Pancreas (tissue), 10 donors: ENCODE measurements at regions not wholly inside any gene's neighbourhood (a gene's known extent, or its start where the extent isn't known, plus 50 kb on each side); places are given as distances from the start of the nearest gene placed in this dataset.
"Not testable (repeated sequence)": the region's sequence is repeated elsewhere in the genome, so short reads cannot be mapped to it uniquely, and the experiment has no call there.

Experiments
- ATAC-seq, 4 donors: fragments of 200-7000 bp; cut with Tn5 transposase; one replicate each; pipeline versions ENCODE4 v1.8.0 to v1.9.1; 2020; ENCODE audit warnings: mild to moderate bottlenecking in 4 of 4, moderate library complexity in 4 of 4
- DNase-seq, 6 donors: peaks; one replicate each; pipeline ENCODE4 v3.0.0-alpha.2; 2020
- FAIRE-seq: peaks from 2 replicates; lab custom pipeline; 2012; peaks lifted over from hg19 to GRCh38; lab: Jason Lieb, UNC
- H3K27ac ChIP-seq, 4 donors: fragments of 200-600 bp; sonication (generic); 1 replicate in 3 of 4; 2 replicates in 1 of 4; pipeline versions ENCODE4 v1.5.0 to v1.8.0; 2020
- H3K27me3 ChIP-seq, 4 donors: fragments of 200-600 bp; one replicate each; pipeline ENCODE4 v1.8.0; 2021
- H3K36me3 ChIP-seq, 3 donors: fragments of 200-600 bp; sonication (generic) in 1 of 3; one replicate each; pipeline versions ENCODE4 v1.5.0 to v1.8.0; 2020 to 2021
- H3K4me1 ChIP-seq, 3 donors: fragments of 200-600 bp; one replicate each; pipeline ENCODE4 v1.8.0; 2021
- H3K4me3 ChIP-seq, 4 donors: fragments of 200-600 bp; sonication (generic) in 2 of 4; one replicate each; pipeline versions ENCODE4 v1.5.0 to v1.8.0; 2020 to 2021
- H3K9me3 ChIP-seq, 4 donors: fragments of 200-600 bp; one replicate each; pipeline ENCODE4 v1.8.0; 2021
- WGBS, 2 donors: extraction: QIAGEN DNeasy Blood & Tissue Kit; methylation state at CpG; one replicate each; pipeline ENCODE4 v1.1.7; 2013; 5-methylcytosine and 5-hydroxymethylcytosine counted together
- intact Hi-C, 3 donors: fragments of 100-400 bp; cut with DNase I; formaldehyde crosslinking; loops; one replicate each; pipeline versions ENCODE4 v1.11.1 to v1.14.2; 2022
- TF ChIP-seq, protein P1 (sequence below), 4 donors: fragments of 200-600 bp; sonication (generic) in 3 of 4; IDR thresholded peaks; one replicate each; pipeline versions ENCODE4 v1.5.0 to v1.8.0; 2021; ENCODE audit warnings: antibody characterized with exemption in 4 of 4
- donor health status: healthy with polysubstance abuse.
- donor health status: DM: no; HTN: no; CAD: no; lungs with moderate emphysema.
- donor health status: DM: no; HTN: no; CAD: no.
- donor health status: control.
- donor health status: control.
- donor health status: Bipolar disorder and iron deficiency.
- donor health status: DM: yes; HTN: yes; CAD: no.
- donor health status: DM: no; HTN: no; CAD: no.
- donor health status: DM: no; HTN: no; CAD: no.
- donor health status: DM: yes; HTN: yes; CAD: no.

DNA sequence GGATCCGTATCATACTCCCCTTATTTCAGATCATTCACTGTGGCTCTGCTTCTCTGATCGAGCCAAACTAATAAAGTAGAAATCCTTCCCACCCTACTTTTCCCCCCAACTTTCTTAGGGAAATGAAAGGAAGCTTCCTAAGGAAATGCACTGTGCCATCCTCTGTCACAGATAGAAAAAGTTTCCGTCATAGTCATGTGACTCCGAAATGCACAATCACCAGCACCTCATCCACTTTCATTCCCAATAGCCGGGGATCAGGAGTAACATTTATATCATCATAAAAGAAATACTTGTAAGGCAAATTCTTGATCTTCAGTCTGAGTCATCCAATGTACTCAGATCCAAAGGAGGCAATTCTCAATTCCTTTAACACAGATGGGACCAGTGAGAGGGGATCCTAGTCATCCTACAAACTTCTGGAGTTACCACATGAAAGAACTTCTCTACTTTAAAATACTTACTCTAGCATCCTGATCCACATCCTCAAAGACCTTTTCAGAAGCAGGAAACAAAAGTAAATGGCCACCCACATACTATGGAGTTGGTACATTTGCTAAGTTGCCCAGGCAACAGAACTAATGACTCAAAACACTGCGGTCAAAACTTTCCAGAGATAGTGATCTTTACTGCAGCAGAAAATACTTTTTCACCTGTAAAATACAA is 97.8 kb upstream of the ZC3H11B start:
- no peak overlapping the region for H3K4me3 ChIP-seq
- TF ChIP-seq, protein P1, sequence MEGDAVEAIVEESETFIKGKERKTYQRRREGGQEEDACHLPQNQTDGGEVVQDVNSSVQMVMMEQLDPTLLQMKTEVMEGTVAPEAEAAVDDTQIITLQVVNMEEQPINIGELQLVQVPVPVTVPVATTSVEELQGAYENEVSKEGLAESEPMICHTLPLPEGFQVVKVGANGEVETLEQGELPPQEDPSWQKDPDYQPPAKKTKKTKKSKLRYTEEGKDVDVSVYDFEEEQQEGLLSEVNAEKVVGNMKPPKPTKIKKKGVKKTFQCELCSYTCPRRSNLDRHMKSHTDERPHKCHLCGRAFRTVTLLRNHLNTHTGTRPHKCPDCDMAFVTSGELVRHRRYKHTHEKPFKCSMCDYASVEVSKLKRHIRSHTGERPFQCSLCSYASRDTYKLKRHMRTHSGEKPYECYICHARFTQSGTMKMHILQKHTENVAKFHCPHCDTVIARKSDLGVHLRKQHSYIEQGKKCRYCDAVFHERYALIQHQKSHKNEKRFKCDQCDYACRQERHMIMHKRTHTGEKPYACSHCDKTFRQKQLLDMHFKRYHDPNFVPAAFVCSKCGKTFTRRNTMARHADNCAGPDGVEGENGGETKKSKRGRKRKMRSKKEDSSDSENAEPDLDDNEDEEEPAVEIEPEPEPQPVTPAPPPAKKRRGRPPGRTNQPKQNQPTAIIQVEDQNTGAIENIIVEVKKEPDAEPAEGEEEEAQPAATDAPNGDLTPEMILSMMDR (IDR thresholded peaks at IDR 0.05): no peak
- no peaks in the 10 kb centered on the region for H3K4me1 ChIP-seq
- no peaks in the 10 kb centered on the region for H3K27me3 ChIP-seq
- WGBS, 2 donors: 84 to 93% methylated on average over 6 of the region's 6 CpGs
- no peak for DNase-seq
- no peak overlapping the region for H3K27ac ChIP-seq
- intact Hi-C loops: no loop called here
- FAIRE-seq: no peak
- ATAC-seq: peak in 1 of 4 donors; percentile 47
- H3K36me3 ChIP-seq: no peaks in the 10 kb centered on the region
- no peaks in the 10 kb centered on the region for H3K9me3 ChIP-seq

GRCh38 chr1:219708919-219709543 is 96.1 kb upstream of the ZC3H11B start:
- 54 to 69% methylated on average over 6 of the region's 6 CpGs for WGBS, 2 donors
- TF ChIP-seq, protein P1 (IDR thresholded peaks at IDR 0.05): no peak
- no peaks in the 10 kb centered on the region for H3K36me3 ChIP-seq
- no peak overlapping the region for H3K27ac ChIP-seq
- H3K27me3 ChIP-seq: no peaks in the 10 kb centered on the region
- ATAC-seq (no peak), FAIRE-seq (no peak), DNase-seq (no peak)
- intact Hi-C loops: no loop called here
- no peaks in the 10 kb centered on the region for H3K9me3 ChIP-seq
- H3K4me1 ChIP-seq: no peaks in the 10 kb centered on the region
- no peak overlapping the region for H3K4me3 ChIP-seq

- H3K4me3 ChIP-seq, H3K9me3 ChIP-seq, H3K4me1 ChIP-seq, intact Hi-C loops, DNase-seq, H3K36me3 ChIP-seq, H3K27ac ChIP-seq, H3K27me3 ChIP-seq, FAIRE-seq, ATAC-seq: not testable (repeated sequence)
- 85 to 90% methylated on average over 1 of the region's 1 CpG for WGBS, 2 donors
These were observed 95.0 kb upstream of the ZC3H11B start for GRCh38 chr1:219707885-219708284.

DNA sequence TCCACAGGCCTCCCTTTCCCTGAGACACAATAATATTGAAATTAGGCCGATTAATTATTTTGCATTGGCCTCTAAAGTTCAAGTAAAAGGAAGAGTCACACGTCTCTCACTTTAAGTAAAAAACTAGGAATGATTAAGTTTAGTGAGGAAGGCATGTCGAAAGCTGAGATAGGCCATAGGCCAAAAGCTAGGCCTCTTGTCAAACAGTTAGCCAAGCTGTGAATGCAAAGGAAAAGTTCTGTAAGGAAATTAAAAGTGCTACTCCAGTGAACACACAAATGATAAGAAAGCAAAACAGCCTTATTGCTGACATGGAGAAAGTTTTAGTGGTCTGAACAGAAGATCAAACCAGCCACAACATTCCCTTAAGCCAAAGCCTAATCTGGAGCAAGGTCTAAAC is 91.4 kb upstream of the ZC3H11B start:
- H3K4me1 ChIP-seq, DNase-seq, H3K9me3 ChIP-seq, H3K27me3 ChIP-seq, intact Hi-C loops, H3K36me3 ChIP-seq, H3K4me3 ChIP-seq, H3K27ac ChIP-seq, ATAC-seq, FAIRE-seq: not testable (repeated sequence)
- 47 to 53% methylated on average over 3 of the region's 3 CpGs for WGBS, 2 donors

GRCh38 chr1:219703368-219703639 is 90.4 kb upstream of the ZC3H11B start:
- WGBS, 2 donors: 88 to 97% methylated on average over 3 of the region's 3 CpGs
- no peak overlapping the region for H3K4me3 ChIP-seq
- no peaks in the 10 kb centered on the region for H3K4me1 ChIP-seq
- FAIRE-seq (no peak), ATAC-seq (no peak), DNase-seq (no peak)
- H3K36me3 ChIP-seq: no peaks in the 10 kb centered on the region
- TF ChIP-seq, protein P1 (IDR thresholded peaks at IDR 0.05): no peak
- no peaks in the 10 kb centered on the region for H3K9me3 ChIP-seq
- intact Hi-C loops: no loop called here
- H3K27ac ChIP-seq: no peak overlapping the region
- H3K27me3 ChIP-seq: no peaks in the 10 kb centered on the region

GRCh38 chr1:219701476-219701875 is 88.6 kb upstream of the ZC3H11B start:
- WGBS, 2 donors: 59 to 69% methylated on average over 3 of the region's 3 CpGs
- intact Hi-C loops: no loop called here
- TF ChIP-seq, protein P1 (IDR thresholded peaks at IDR 0.05): no peak
- no peaks in the 10 kb centered on the region for H3K4me1 ChIP-seq
- no peaks in the 10 kb centered on the region for H3K27me3 ChIP-seq
- H3K36me3 ChIP-seq: no peaks in the 10 kb centered on the region
- no peaks in the 10 kb centered on the region for H3K9me3 ChIP-seq
- H3K27ac ChIP-seq: no peak overlapping the region
- DNase-seq: no peak
- ATAC-seq: no peak
- no peak for FAIRE-seq
- H3K4me3 ChIP-seq: no peak overlapping the region
